Neural cell (in vitro differentiated cells): ENCODE measurements at regions not wholly inside any gene's neighbourhood (a gene's known extent, or its start where the extent isn't known, plus 50 kb on each side); places are given as distances from the start of the nearest gene placed in this dataset.

Experiments
- H2AFZ ChIP-seq: fragments of 200-600, 300-800 bp; sonication (generic), shearing (Covaris generic); 2 replicates; pipeline ENCODE4 v1.6.0; 2014; ENCODE audit warnings: low read depth, mild to moderate bottlenecking, antibody characterized with exemption, low read length, moderate library complexity
- H3F3A ChIP-seq: fragments of 200-600 bp; shearing (Covaris generic); 2 replicates; pipeline ENCODE4 v1.6.1; 2016; ENCODE audit warnings: mild to moderate bottlenecking, moderate library complexity, mixed read lengths, antibody characterized with exemption, low read length; ENCODE audit not compliant: insufficient read depth, poor library complexity, severe bottlenecking
- H3K27ac ChIP-seq: fragments of 200-600, 300-800 bp; sonication (generic), shearing (Covaris generic); 2 replicates; pipeline ENCODE4 v1.5.1; 2014; ENCODE audit warnings: mild to moderate bottlenecking, low read length, moderate library complexity
- H3K27me3 ChIP-seq: fragments of 300-800, 200-600 bp; sonication (generic), shearing (Covaris generic); 2 replicates; pipeline ENCODE4 v1.6.0; 2014; ENCODE audit warnings: mild to moderate bottlenecking, low read depth, low read length, moderate library complexity; ENCODE audit not compliant: insufficient read depth
- H3K36me3 ChIP-seq: fragments of 300-800, 200-600 bp; sonication (generic), shearing (Covaris generic); 2 replicates; pipeline ENCODE4 v1.5.1; 2014; ENCODE audit warnings: mild to moderate bottlenecking, antibody characterized with exemption, low read length, moderate library complexity; ENCODE audit not compliant: insufficient read depth
- H3K4me2 ChIP-seq: fragments of 300-800, 200-600 bp; sonication (generic), shearing (Covaris generic); 2 replicates; pipeline ENCODE4 v1.6.0; 2014; ENCODE audit warnings: mild to moderate bottlenecking, low read length
- H3K4me3 ChIP-seq: fragments of 300-800, 200-600 bp; sonication (generic), shearing (Covaris generic); 2 replicates; pipeline ENCODE4 v1.5.1; 2014; ENCODE audit warnings: mild to moderate bottlenecking, low read length, moderate library complexity
- H3K79me2 ChIP-seq: fragments of 200-600 bp; shearing (Covaris generic); replicated peaks from 2 replicates; pipeline ENCODE4 v1.6.0; 2014; ENCODE audit warnings: mild to moderate bottlenecking, low read length, moderate library complexity; ENCODE audit not compliant: insufficient read depth
- H3K9ac ChIP-seq: fragments of 300-800, 200-600 bp; sonication (generic), shearing (Covaris generic); 2 replicates; pipeline ENCODE4 v1.6.1; 2016; ENCODE audit warnings: mild to moderate bottlenecking, low read length, mixed read lengths
- H3K9me2 ChIP-seq: fragments of 200-600 bp; shearing (Covaris generic); 2 replicates; pipeline ENCODE4 v1.6.1; 2016; ENCODE audit warnings: mild to moderate bottlenecking, low read length, mixed read lengths; ENCODE audit not compliant: insufficient read depth
- H3K9me3 ChIP-seq: fragments of 200-600, 300-800 bp; sonication (generic), shearing (Covaris generic); 2 replicates; pipeline ENCODE4 v1.6.1; 2016; ENCODE audit warnings: mild to moderate bottlenecking, mixed run types, low read length, moderate library complexity, mixed read lengths
- H4K20me1 ChIP-seq: fragments of 200-600 bp; shearing (Covaris generic); 2 replicates; pipeline ENCODE4 v1.6.1; 2016; ENCODE audit warnings: mild to moderate bottlenecking, mixed run types; ENCODE audit not compliant: insufficient read depth
- EP300 ChIP-seq: fragments of 450-650 bp; conservative IDR thresholded peaks from 2 replicates; pipeline ENCODE4 v1.6.1; 2014; ENCODE audit warnings: antibody characterized with exemption, mild to moderate bottlenecking, moderate library complexity; ENCODE audit not compliant: poor library complexity, severe bottlenecking
- EZH2 ChIP-seq: fragments of 200-600, 300-800 bp; shearing (Covaris generic), sonication (generic); IDR thresholded peaks from 2 replicates; pipeline ENCODE4 v1.6.1; 2014; ENCODE audit warnings: antibody characterized with exemption, low read length, borderline replicate concordance, mild to moderate bottlenecking; ENCODE audit not compliant: insufficient read depth, poor library complexity, severe bottlenecking
- MXI1 ChIP-seq: fragments of 450-650 bp; conservative IDR thresholded peaks from 2 replicates; pipeline ENCODE4 v1.6.1; 2014; ENCODE audit warnings: antibody characterized with exemption, mild to moderate bottlenecking; ENCODE audit not compliant: poor library complexity, severe bottlenecking
- POLR2AphosphoS5 ChIP-seq: IDR thresholded peaks from 2 replicates; pipeline ENCODE4 v1.6.1; 2012
- RAD21 ChIP-seq: fragments of 450-650 bp; conservative IDR thresholded peaks from 2 replicates; pipeline ENCODE4 v1.6.1; 2014; ENCODE audit warnings: antibody characterized with exemption, mild to moderate bottlenecking, moderate library complexity
- SMC3 ChIP-seq: fragments of 450-650 bp; conservative IDR thresholded peaks from 2 replicates; pipeline ENCODE4 v1.6.1; 2014; ENCODE audit warnings: antibody characterized with exemption, mild to moderate bottlenecking, moderate library complexity; ENCODE audit not compliant: poor library complexity
- TAF1 ChIP-seq: IDR thresholded peaks from 2 replicates; pipeline ENCODE4 v1.6.1; 2012; ENCODE audit warnings: low read depth
- TF ChIP-seq, protein P1 (sequence below): fragments of 450-650 bp; IDR thresholded peaks from 2 replicates; pipeline ENCODE4 v1.5.1; 2014; ENCODE audit warnings: antibody characterized with exemption, mild to moderate bottlenecking, moderate library complexity; ENCODE audit not compliant: poor library complexity, severe bottlenecking
- TF ChIP-seq, protein P2 (sequence below): IDR thresholded peaks from 2 replicates; pipeline ENCODE4 v1.6.1; 2012; ENCODE audit warnings: borderline replicate concordance

DNA sequence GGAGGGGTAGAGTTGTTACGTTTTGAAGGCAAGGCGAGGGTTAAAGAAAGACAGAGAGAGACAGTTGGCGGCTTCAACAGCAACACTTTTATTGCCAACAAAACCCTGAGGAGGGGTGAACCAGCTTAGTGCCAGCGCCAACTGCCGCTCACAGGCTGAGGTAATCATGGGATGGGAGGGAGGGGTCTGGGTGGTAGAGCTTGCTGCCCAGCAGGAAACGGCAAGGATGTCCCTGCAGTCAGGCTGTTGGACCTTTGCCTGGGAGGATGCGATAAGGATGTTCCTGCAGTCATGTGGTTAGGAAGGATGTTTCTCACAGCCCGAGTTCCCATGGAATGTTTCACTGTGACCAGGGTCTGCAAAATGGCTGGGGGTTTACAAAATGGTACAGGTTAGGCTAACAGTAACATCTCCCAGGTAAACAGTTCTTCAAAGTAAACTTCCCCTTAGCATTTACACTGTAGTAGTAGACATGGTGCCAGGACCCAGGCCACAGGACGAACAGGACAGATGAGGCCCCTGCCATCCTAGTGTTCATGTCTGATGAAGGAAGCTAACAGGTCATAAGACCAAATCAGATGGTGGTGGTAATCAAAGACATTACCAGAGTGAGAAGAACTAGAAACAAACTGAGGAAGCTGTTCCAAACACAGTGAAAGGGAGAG, 647.3 kb upstream of the DEFB115 start:
- H3K27me3 ChIP-seq = no peaks in the 10 kb centered on the region
- TF ChIP-seq SMC3 = no peak
- TF ChIP-seq MXI1 = no peak
- TF ChIP-seq, protein P1, sequence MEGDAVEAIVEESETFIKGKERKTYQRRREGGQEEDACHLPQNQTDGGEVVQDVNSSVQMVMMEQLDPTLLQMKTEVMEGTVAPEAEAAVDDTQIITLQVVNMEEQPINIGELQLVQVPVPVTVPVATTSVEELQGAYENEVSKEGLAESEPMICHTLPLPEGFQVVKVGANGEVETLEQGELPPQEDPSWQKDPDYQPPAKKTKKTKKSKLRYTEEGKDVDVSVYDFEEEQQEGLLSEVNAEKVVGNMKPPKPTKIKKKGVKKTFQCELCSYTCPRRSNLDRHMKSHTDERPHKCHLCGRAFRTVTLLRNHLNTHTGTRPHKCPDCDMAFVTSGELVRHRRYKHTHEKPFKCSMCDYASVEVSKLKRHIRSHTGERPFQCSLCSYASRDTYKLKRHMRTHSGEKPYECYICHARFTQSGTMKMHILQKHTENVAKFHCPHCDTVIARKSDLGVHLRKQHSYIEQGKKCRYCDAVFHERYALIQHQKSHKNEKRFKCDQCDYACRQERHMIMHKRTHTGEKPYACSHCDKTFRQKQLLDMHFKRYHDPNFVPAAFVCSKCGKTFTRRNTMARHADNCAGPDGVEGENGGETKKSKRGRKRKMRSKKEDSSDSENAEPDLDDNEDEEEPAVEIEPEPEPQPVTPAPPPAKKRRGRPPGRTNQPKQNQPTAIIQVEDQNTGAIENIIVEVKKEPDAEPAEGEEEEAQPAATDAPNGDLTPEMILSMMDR = no peak
- no peak for TF ChIP-seq EZH2
- no peak for TF ChIP-seq RAD21
- TF ChIP-seq, protein P2, sequence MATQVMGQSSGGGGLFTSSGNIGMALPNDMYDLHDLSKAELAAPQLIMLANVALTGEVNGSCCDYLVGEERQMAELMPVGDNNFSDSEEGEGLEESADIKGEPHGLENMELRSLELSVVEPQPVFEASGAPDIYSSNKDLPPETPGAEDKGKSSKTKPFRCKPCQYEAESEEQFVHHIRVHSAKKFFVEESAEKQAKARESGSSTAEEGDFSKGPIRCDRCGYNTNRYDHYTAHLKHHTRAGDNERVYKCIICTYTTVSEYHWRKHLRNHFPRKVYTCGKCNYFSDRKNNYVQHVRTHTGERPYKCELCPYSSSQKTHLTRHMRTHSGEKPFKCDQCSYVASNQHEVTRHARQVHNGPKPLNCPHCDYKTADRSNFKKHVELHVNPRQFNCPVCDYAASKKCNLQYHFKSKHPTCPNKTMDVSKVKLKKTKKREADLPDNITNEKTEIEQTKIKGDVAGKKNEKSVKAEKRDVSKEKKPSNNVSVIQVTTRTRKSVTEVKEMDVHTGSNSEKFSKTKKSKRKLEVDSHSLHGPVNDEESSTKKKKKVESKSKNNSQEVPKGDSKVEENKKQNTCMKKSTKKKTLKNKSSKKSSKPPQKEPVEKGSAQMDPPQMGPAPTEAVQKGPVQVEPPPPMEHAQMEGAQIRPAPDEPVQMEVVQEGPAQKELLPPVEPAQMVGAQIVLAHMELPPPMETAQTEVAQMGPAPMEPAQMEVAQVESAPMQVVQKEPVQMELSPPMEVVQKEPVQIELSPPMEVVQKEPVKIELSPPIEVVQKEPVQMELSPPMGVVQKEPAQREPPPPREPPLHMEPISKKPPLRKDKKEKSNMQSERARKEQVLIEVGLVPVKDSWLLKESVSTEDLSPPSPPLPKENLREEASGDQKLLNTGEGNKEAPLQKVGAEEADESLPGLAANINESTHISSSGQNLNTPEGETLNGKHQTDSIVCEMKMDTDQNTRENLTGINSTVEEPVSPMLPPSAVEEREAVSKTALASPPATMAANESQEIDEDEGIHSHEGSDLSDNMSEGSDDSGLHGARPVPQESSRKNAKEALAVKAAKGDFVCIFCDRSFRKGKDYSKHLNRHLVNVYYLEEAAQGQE = no peak
- TF ChIP-seq POLR2AphosphoS5 = no peak
- TF ChIP-seq TAF1 = no peak
- TF ChIP-seq EP300 = no peak
- no peak overlapping the region for H3K9ac ChIP-seq
- no peak overlapping the region for H3K4me3 ChIP-seq
- H3K36me3 ChIP-seq = no peaks in the 10 kb centered on the region
- no peaks in the 10 kb centered on the region for H4K20me1 ChIP-seq
- peaks cover 5% of the 10 kb centered on the region for H3K9me3 ChIP-seq
- no peak overlapping the region for H3K27ac ChIP-seq
- no peaks in the 10 kb centered on the region for H3K79me2 ChIP-seq
- H3K9me2 ChIP-seq = no peaks in the 10 kb centered on the region
- H3F3A ChIP-seq = no peaks in the 10 kb centered on the region
- no peak overlapping the region for H3K4me2 ChIP-seq
- no peak overlapping the region for H2AFZ ChIP-seq

DNA sequence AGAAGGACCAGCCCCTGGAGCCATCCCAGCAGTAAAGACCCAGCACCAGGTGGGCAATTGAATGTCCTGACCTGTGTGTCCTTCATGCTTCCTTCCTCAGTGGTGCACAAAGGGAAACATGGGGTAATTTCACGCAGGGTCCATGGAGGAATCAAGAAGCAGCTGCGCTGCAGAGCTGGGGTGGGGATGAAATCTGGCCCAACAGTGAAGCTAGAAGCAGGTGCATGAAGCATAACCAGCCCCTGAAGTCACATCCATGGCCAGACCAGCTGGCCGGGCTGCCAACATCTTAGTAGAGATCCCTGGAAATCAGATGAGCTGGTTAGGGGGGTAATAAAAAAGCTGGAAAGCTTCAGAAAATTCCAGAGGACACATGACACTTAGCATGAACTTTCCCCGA, 646.7 kb upstream of the DEFB115 start:
- no peaks in the 10 kb centered on the region for H3F3A ChIP-seq
- H3K79me2 ChIP-seq = no peaks in the 10 kb centered on the region
- no peaks in the 10 kb centered on the region for H4K20me1 ChIP-seq
- no peaks in the 10 kb centered on the region for H3K27me3 ChIP-seq
- TF ChIP-seq POLR2AphosphoS5 (no peak), MXI1 (no peak), EP300 (no peak), SMC3 (no peak), EZH2 (no peak), RAD21 (no peak), TAF1 (no peak)
- TF ChIP-seq, protein P2 = no peak
- TF ChIP-seq, protein P1 = no peak
- no peak overlapping the region for H3K4me2 ChIP-seq
- no peak overlapping the region for H2AFZ ChIP-seq
- H3K4me3 ChIP-seq = no peak overlapping the region
- no peak overlapping the region for H3K9ac ChIP-seq
- peaks cover 5% of the 10 kb centered on the region for H3K9me3 ChIP-seq
- H3K27ac ChIP-seq = no peak overlapping the region
- H3K9me2 ChIP-seq = no peaks in the 10 kb centered on the region
- no peaks in the 10 kb centered on the region for H3K36me3 ChIP-seq
